NCI-H82 (cell line): ENCODE measurements at regions not wholly inside any gene's neighbourhood (a gene's known extent, or its start where the extent isn't known, plus 50 kb on each side); places are given as distances from the start of the nearest gene placed in this dataset.
A peak's percentile ranks its signal among the peaks of the same experiment; 100 is the strongest.

ENCODE experiments used
- DNase-seq: peaks from one replicate; lab custom pipeline; 2025; lab: John Stamatoyannopoulos, UW

- no peak for DNase-seq
Measured at GRCh38 chr5:109531262-109531661, 121.5 kb upstream of the PJA2 start.

- DNase-seq, result no peak
Measured at GRCh38 chr5:109529987-109530386, 120.2 kb upstream of the PJA2 start.

- no peak for DNase-seq
Measured at GRCh38 chr5:109529520-109529919, 119.7 kb upstream of the PJA2 start.

- no peak for DNase-seq
Measured at GRCh38 chr5:109524555-109524954, 114.8 kb upstream of the PJA2 start.

- DNase-seq, result peak; percentile 38
Measured at GRCh38 chr5:109524026-109524425, 114.3 kb upstream of the PJA2 start.

- peak; percentile 91 for DNase-seq
Measured at GRCh38 chr5:109522404-109522803, 112.6 kb upstream of the PJA2 start.

DNA sequence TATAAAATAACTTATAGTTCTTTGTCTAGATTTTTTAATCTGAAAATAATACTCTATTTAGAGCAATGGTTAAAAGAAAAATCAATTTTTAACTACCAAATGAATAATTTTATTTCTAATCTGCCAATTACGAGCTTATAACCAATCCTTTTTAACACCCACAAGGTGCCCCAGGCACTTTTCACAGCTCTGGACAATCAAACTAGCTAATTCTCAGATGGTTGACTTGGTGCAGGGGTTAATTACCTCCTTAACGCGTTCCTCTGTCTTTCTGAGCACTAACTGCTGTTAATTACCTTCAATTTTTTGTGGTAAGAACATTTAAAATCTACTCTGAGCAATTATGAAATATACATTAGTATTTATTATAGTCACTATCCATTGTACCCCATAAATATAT, 109.6 kb upstream of the PJA2 start:
- peak; percentile 2 for DNase-seq

- no peak for DNase-seq
Measured at GRCh38 chr5:109516390-109516789, 106.6 kb upstream of the PJA2 start.

- DNase-seq, result no peak
Measured at GRCh38 chr5:109511980-109512734, 102.4 kb upstream of the PJA2 start.

- DNase-seq, result no peak
Measured at GRCh38 chr5:109506556-109506955, 96.8 kb upstream of the PJA2 start.

- no peak for DNase-seq
Measured at GRCh38 chr5:109496112-109496511, 86.3 kb upstream of the PJA2 start.

DNA sequence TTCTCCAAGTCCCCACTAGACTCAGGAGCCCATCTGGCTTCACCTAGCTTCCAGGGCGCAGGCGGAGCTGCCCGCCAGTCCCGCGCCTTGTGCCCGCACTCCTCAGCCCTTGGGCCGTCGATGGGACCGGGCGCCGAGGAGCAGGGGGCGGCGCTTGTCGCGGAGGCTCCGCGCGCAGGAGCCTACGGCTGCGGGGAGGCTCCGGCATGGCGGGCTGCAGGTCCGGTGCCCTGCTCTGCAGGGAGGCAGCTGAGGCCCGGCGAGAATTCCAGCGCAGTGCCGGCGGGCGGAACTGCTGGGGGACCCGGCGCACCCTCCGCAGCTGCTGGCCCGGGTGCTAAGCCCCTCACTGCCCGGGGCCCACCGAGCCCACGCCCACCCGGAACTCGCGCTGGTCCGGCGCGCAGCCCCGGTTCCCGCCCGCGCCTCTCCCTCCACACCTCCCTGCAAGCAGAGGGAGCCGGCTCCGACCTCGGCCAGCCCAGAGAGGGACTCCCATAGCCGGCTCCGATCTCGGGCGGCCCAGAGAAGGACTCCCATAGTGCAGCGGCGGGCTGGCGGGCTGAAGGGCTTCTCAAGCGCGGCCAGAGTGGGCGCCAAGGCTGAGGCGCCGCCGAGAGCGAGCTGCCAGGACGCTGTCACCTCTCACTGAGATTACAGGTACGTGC, 78.1 kb upstream of the PJA2 start:
- no peak for DNase-seq

- no peak for DNase-seq
Measured at GRCh38 chr5:109486200-109486804, 76.5 kb upstream of the PJA2 start.

- DNase-seq, result no peak
Measured at GRCh38 chr5:109485030-109485429, 75.3 kb upstream of the PJA2 start.

DNA sequence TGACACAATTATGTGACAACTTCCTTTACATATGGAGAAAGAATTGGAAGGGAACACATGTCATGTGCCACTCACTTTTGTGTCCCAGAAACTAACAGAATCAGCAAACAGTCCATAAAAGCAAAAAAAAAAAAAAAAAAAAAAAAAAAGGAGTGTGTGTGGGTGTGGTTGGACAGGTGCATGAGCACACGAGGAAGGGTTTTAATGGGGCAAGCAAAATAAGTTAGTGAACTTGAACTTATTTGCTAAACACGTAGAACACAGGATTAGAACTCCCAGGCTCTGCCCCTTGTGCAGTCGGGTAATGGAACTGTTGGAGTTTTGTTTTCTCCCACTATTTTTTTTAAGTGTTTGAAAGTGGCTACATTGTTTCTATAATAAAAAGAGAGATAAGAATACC, 74.8 kb upstream of the PJA2 start:
- no peak for DNase-seq

DNA sequence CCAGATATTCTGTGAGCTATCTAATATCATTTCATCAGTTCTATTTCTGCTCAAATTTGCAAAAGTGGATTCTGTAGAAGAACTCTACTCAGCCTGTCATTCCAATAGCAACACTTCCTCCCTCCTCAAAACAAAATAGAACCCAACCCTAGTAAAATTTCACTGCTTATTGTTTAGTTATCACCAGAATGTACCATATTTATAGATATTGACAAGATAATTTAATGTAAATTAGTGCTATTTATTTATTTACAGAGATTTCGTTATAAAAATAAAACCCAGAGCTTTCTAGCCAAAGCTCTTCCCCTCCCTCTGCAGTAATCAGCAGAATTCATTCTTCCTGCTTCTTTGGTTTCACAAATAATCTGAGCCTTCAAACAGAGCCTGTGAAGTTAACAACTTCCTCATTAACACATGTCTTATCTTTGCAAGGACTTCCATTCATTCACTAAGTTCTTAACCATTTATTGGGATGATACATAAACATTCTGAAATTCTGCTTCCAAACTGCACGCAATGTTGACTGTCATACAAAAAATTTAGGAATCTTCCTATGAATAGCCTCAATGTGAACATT, 73.7 kb upstream of the PJA2 start:
- no peak for DNase-seq

- no peak for DNase-seq
Measured at GRCh38 chr5:109482748-109483147, 73.0 kb upstream of the PJA2 start.

- peak; percentile 2 for DNase-seq
Measured at GRCh38 chr5:109479260-109479860, 69.6 kb upstream of the PJA2 start.

- no peak for DNase-seq
Measured at GRCh38 chr5:109478830-109479229, 69.1 kb upstream of the PJA2 start.

DNA sequence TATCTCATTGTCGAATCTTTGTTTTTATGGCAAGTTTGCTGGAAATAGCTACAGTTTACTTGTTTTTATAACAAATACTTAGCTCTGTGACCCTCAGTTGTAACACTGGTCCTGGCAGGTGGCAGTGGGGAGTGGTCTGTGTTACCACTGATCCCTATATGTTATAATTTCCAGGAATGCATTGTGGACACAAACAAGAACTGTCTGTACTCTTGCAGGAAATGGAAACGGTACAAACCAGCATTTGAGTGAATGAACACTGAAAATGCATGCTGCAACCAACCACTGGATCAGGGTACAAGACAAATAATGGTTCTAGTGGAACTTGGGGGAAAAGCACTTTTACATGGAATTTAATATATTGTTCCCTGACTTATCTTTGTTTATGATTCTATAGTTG, 66.5 kb upstream of the PJA2 start:
- DNase-seq, result no peak

DNA sequence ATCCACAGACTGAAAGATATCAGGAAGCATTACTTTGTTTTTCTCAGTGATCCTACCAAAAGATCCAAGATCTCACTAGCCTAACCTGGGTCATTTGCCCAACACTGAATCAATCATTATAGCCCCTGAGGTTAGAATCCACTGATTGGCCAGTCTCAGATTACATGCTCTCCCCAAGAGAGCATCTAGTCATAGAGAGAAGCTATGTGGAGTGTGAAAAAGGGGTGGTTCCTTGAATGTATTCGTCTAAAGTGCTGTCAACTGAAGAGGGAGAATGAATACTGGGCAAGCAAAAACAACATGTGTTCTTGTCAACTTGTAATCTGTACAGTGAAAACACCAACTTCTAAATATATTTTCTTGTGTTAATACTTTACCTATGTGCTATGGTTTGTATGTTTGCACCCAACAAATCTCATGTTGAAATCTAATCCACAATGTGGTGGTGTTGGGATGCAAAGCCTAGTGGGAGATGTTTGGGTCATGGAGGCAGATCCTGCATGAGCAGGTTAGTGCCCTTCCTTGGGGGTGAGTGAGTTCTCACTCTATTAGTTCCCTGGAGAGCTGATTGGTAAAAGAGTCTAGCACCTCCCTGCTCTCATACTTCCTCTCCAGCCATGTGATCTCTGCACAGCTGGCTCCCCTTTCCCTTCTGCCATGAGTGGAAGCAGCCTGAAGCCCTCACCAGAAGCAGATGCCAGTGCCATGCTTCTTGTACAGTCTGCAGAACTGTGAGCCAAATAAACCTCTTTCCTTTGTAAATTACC, 60.3 kb upstream of the PJA2 start:
- DNase-seq, result no peak
